ENCODE measurements at regions not wholly inside any gene's neighbourhood (a gene's known extent, or its start where the extent isn't known, plus 50 kb on each side); places are given as distances from the start of the nearest gene placed in this dataset.

DNA sequence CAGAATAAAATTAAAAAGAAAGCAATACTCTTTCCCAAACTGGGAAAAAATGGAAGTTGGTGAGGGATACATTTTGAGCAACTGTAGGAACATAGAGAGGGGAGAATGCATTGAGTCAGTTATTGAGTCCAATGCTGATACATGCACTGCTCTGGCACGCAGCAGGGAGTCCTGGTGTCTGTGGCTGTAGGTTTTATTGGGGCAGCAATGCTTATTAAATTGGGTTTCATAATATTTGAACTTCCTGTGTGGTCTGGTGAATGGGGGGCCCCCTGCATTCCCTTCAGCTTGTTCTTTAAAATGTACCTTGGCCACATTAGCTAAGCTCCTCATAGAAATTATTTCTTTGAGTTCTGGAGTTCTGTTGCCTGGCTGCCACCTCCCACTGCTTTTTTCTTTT, 125.2 kb upstream of the ELAC2 start:
- H3K36me3 ChIP-seq, result no peaks in the 10 kb centered on the region
- H3K4me3 ChIP-seq, result no peak overlapping the region
- no peak overlapping the region for H3K27ac ChIP-seq
- TF ChIP-seq, protein P1, sequence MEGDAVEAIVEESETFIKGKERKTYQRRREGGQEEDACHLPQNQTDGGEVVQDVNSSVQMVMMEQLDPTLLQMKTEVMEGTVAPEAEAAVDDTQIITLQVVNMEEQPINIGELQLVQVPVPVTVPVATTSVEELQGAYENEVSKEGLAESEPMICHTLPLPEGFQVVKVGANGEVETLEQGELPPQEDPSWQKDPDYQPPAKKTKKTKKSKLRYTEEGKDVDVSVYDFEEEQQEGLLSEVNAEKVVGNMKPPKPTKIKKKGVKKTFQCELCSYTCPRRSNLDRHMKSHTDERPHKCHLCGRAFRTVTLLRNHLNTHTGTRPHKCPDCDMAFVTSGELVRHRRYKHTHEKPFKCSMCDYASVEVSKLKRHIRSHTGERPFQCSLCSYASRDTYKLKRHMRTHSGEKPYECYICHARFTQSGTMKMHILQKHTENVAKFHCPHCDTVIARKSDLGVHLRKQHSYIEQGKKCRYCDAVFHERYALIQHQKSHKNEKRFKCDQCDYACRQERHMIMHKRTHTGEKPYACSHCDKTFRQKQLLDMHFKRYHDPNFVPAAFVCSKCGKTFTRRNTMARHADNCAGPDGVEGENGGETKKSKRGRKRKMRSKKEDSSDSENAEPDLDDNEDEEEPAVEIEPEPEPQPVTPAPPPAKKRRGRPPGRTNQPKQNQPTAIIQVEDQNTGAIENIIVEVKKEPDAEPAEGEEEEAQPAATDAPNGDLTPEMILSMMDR (IDR thresholded peaks at IDR 0.05), result no peak
- no peak for TF ChIP-seq EP300 (IDR thresholded peaks at IDR 0.05)
- no peaks in the 10 kb centered on the region for H3K4me1 ChIP-seq
- WGBS, 2 donors, result 90 to 95% methylated on average over 1 of the region's 1 CpG
- DNase-seq (ENCODE audit: low spot score in 2 of 2), result no peak
- H3K27me3 ChIP-seq, result no peaks in the 10 kb centered on the region
- peaks cover 0 to 10% (median 0%) of the 10 kb centered on the region in 4 donors for H3K9me3 ChIP-seq

GRCh38 chr17:13140750-13141149, 122.9 kb upstream of the ELAC2 start:
- Histone ChIP-seq H3K4me3 (no peak overlapping the region), H3K9me3 (peaks cover 0 to 10% (median 0%) of the 10 kb centered on the region in 4 donors), H3K36me3 (no peaks in the 10 kb centered on the region), H3K27me3 (no peaks in the 10 kb centered on the region), H3K27ac (no peak overlapping the region), H3K4me1 (no peaks in the 10 kb centered on the region)
- no peak for DNase-seq (ENCODE audit: low spot score in 2 of 2)
- 13 to 21% methylated on average over 2 of the region's 2 CpGs for WGBS, 2 donors
- TF ChIP-seq EP300 (IDR thresholded peaks at IDR 0.05) (no peak), POLR2A (IDR thresholded peaks at IDR 0.05) (no peak)
- TF ChIP-seq, protein P1 (IDR thresholded peaks at IDR 0.05), result no peak

GRCh38 chr17:13135506-13135905, 117.7 kb upstream of the ELAC2 start:
- 14 to 26% methylated on average over 5 of the region's 5 CpGs for WGBS, 2 donors
- Histone ChIP-seq H3K27ac (no peak overlapping the region), H3K4me1 (no peaks in the 10 kb centered on the region), H3K9me3 (peaks cover 0 to 10% (median 0%) of the 10 kb centered on the region in 4 donors), H3K4me3 (no peak overlapping the region), H3K27me3 (no peaks in the 10 kb centered on the region), H3K36me3 (no peaks in the 10 kb centered on the region)
- DNase-seq (ENCODE audit: low spot score in 2 of 2), result no peak
- TF ChIP-seq, protein P1 (IDR thresholded peaks at IDR 0.05), result no peak
- no peak for TF ChIP-seq EP300 (IDR thresholded peaks at IDR 0.05)
- no peak for TF ChIP-seq POLR2A (IDR thresholded peaks at IDR 0.05)

DNA sequence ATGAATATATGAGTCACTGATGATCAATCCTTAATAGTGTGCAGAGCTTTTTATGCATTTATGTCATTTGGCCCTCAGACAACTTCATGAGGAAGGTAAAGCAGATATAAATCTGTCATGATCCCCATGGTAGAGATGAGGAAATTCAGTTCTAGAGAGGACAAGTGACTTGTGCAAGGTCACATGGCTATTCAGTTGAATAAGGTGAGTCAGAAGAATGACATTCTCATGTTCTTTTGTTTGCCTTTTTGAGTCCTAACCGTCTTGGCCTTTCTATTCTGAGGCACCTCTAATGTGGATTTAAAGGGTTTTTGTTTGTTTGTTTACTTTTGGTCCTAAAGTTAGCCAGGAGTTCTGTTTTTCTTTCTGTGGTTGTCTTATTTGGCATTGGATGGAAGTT, 116.2 kb upstream of the ELAC2 start:
- no peak for DNase-seq (ENCODE audit: low spot score in 2 of 2)
- no peak overlapping the region for H3K27ac ChIP-seq
- no peaks in the 10 kb centered on the region for H3K36me3 ChIP-seq
- H3K9me3 ChIP-seq, result peaks cover 0 to 8% (median 0%) of the 10 kb centered on the region in 4 donors
- H3K4me1 ChIP-seq, result no peaks in the 10 kb centered on the region
- TF ChIP-seq, protein P1 (IDR thresholded peaks at IDR 0.05), result no peak
- TF ChIP-seq EP300 (IDR thresholded peaks at IDR 0.05), result no peak
- TF ChIP-seq POLR2A (IDR thresholded peaks at IDR 0.05), result no peak
- H3K27me3 ChIP-seq, result no peaks in the 10 kb centered on the region
- no peak overlapping the region for H3K4me3 ChIP-seq
- WGBS, 2 donors, result 14 to 41% methylated on average over 1 of the region's 1 CpG

DNA sequence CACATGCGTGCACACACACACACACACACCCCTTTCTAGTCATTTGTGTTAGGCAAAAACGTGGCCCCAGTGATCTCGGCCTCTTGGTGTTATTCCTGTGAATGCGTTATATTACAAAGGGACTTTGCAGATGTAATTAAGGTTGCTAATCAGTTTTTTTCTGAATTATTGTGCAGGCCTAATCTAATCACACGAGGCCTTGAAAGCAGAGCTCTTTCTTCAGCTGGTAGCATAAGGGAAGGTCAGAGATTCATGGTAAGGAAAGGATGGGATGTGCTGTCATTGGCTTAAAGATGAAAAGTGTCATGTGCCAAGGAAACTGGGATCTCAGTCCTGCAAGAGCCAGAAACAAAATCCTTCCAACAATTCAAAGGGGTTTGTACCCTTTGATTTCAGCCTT, 113.4 kb upstream of the ELAC2 start:
- Histone ChIP-seq H3K4me1 (no peaks in the 10 kb centered on the region), H3K27me3 (no peaks in the 10 kb centered on the region), H3K4me3 (no peak overlapping the region), H3K27ac (no peak overlapping the region), H3K9me3 (no peaks in the 10 kb centered on the region), H3K36me3 (no peaks in the 10 kb centered on the region)
- no peak for DNase-seq (ENCODE audit: low spot score in 2 of 2)
- no peak for TF ChIP-seq POLR2A (IDR thresholded peaks at IDR 0.05)
- TF ChIP-seq EP300 (IDR thresholded peaks at IDR 0.05), result no peak
- TF ChIP-seq, protein P1 (IDR thresholded peaks at IDR 0.05), result no peak
- WGBS, 2 donors, result 66 to 68% methylated on average over 5 of the region's 5 CpGs

All from tibial nerve (tissue), 4 donors.